H9 (cell line): ENCODE measurements at regions not wholly inside any gene's neighbourhood (a gene's known extent, or its start where the extent isn't known, plus 50 kb on each side); places are given as distances from the start of the nearest gene placed in this dataset.

Experiments
- DNase-seq: peaks from one replicate; pipeline ENCODE4 v3.0.0-alpha.2; 2017
- H2AFZ ChIP-seq: one replicate; pipeline ENCODE4 v1.6.1; 2013; ENCODE audit warnings: mild to moderate bottlenecking, low read length, control low read depth, moderate library complexity
- H2AK5ac ChIP-seq: 2 replicates; pipeline ENCODE4 v1.6.1; 2013; ENCODE audit warnings: low read length, control low read depth, mixed read lengths; ENCODE audit not compliant: insufficient read length
- H2BK120ac ChIP-seq: one replicate; pipeline ENCODE4 v1.6.1; 2013; ENCODE audit warnings: low read depth, mild to moderate bottlenecking, low read length, control low read depth, inconsistent platforms; ENCODE audit not compliant: poor library complexity, severe bottlenecking
- H2BK12ac ChIP-seq: 2 replicates; pipeline ENCODE4 v1.6.1; 2013; ENCODE audit warnings: low read length, control low read depth, mixed read lengths, low read depth; ENCODE audit not compliant: insufficient read length
- H2BK15ac ChIP-seq: 2 replicates; pipeline ENCODE4 v1.6.1; 2013; ENCODE audit warnings: low read depth, low read length, control low read depth
- H2BK20ac ChIP-seq: one replicate; pipeline ENCODE4 v1.6.1; 2013; ENCODE audit warnings: low read depth, mild to moderate bottlenecking, low read length, control low read depth, inconsistent platforms; ENCODE audit not compliant: poor library complexity, severe bottlenecking
- H2BK5ac ChIP-seq: 2 replicates; pipeline ENCODE4 v1.6.1; 2013; ENCODE audit warnings: low read length, control low read depth, mixed read lengths; ENCODE audit not compliant: insufficient read length
- H3K14ac ChIP-seq: 2 replicates; pipeline ENCODE4 v1.6.1; 2013; ENCODE audit warnings: low read length, control low read depth; ENCODE audit not compliant: insufficient read depth
- H3K18ac ChIP-seq: 2 replicates; pipeline ENCODE4 v1.6.1; 2013; ENCODE audit warnings: low read depth, mild to moderate bottlenecking, mixed read lengths, low read length, control low read depth; ENCODE audit not compliant: insufficient read length
- H3K23ac ChIP-seq: 2 replicates; pipeline ENCODE4 v1.6.1; 2013; ENCODE audit warnings: low read length, control low read depth, mixed read lengths, low read depth; ENCODE audit not compliant: insufficient read length
- H3K23me2 ChIP-seq: 2 replicates; pipeline ENCODE4 v1.6.1; 2013; ENCODE audit warnings: low read depth, mild to moderate bottlenecking, mixed read lengths, low read length, control low read depth; ENCODE audit not compliant: insufficient read length, poor library complexity, severe bottlenecking
- H3K27ac ChIP-seq: 2 replicates; pipeline ENCODE4 v1.5.1; 2013; ENCODE audit warnings: low read length, control low read depth, mixed read lengths, low read depth; ENCODE audit not compliant: insufficient read length
- H3K27me3 ChIP-seq: 2 replicates; pipeline ENCODE4 v1.6.1; 2013; ENCODE audit warnings: low read length, control low read depth, inconsistent platforms; ENCODE audit not compliant: insufficient read depth
- H3K4ac ChIP-seq: 2 replicates; pipeline ENCODE4 v1.6.1; 2013; ENCODE audit warnings: low read depth, mild to moderate bottlenecking, control low read depth, inconsistent platforms, low read length, moderate library complexity
- H3K4me1 ChIP-seq: 2 replicates; pipeline ENCODE4 v1.6.1; 2013; ENCODE audit warnings: low read length, control low read depth, inconsistent platforms; ENCODE audit not compliant: insufficient read depth
- H3K4me2 ChIP-seq: 2 replicates; pipeline ENCODE4 v1.6.1; 2013; ENCODE audit warnings: low read length, control low read depth, mixed read lengths; ENCODE audit not compliant: insufficient read length, insufficient read depth
- H3K56ac ChIP-seq: 2 replicates; pipeline ENCODE4 v1.6.1; 2013; ENCODE audit warnings: low read depth, mild to moderate bottlenecking, mixed read lengths, low read length, control low read depth; ENCODE audit not compliant: insufficient read length
- H3K79me1 ChIP-seq: 2 replicates; pipeline ENCODE4 v1.6.1; 2013; ENCODE audit warnings: low read depth, mild to moderate bottlenecking, moderate library complexity, low read length, control low read depth, inconsistent platforms; ENCODE audit not compliant: insufficient read depth, poor library complexity, severe bottlenecking
- H3K79me2 ChIP-seq: 2 replicates; pipeline ENCODE4 v1.6.1; 2013; ENCODE audit warnings: low read length, control low read depth, inconsistent platforms; ENCODE audit not compliant: insufficient read depth
- H3K9ac ChIP-seq: 2 replicates; pipeline ENCODE4 v1.6.1; 2013; ENCODE audit warnings: low read length, control low read depth, mixed read lengths; ENCODE audit not compliant: insufficient read length; ENCODE audit errors: extremely low read depth
- H3K9me3 ChIP-seq: one replicate; pipeline ENCODE4 v1.6.1; 2013; ENCODE audit warnings: low read depth, low read length, inconsistent platforms; ENCODE audit not compliant: control insufficient read depth
- H3T11ph ChIP-seq: one replicate; pipeline ENCODE4 v1.6.1; 2013; ENCODE audit warnings: mild to moderate bottlenecking, low read length, control low read depth, inconsistent platforms
- H4K20me1 ChIP-seq: one replicate; pipeline ENCODE4 v1.6.1; 2013; ENCODE audit not compliant: control insufficient read depth, insufficient read length, insufficient read depth
- H4K5ac ChIP-seq: 2 replicates; pipeline ENCODE4 v1.6.1; 2013; ENCODE audit warnings: low read depth, mild to moderate bottlenecking, mixed read lengths, low read length, control low read depth; ENCODE audit not compliant: insufficient read length
- H4K8ac ChIP-seq: replicated peaks from 2 replicates; pipeline ENCODE4 v1.6.1; 2013; ENCODE audit warnings: low read length, control low read depth, mixed read lengths, low read depth; ENCODE audit not compliant: insufficient read length
- H4K91ac ChIP-seq: 2 replicates; pipeline ENCODE4 v1.6.1; 2013; ENCODE audit warnings: low read depth, mild to moderate bottlenecking, moderate library complexity, mixed read lengths, low read length, control low read depth; ENCODE audit not compliant: insufficient read length
- H3K27ac Mint-ChIP-seq, 3 experiments: 2 replicates in 2 of 3; 3 replicates in 1 of 3; pipeline ENCODE4 v1.8.0; 2020 to 2021; ENCODE audit warnings: mixed read lengths in 3 of 3, mild to moderate bottlenecking in 1 of 3, moderate library complexity in 1 of 3
- H3K27me3 Mint-ChIP-seq: 2 replicates; pipeline ENCODE4 v1.8.0; 2021; ENCODE audit warnings: low read depth, mild to moderate bottlenecking, moderate library complexity, mixed read lengths
- H3K36me3 Mint-ChIP-seq, 3 experiments: 2 replicates in 2 of 3; 3 replicates in 1 of 3; pipeline ENCODE4 v1.8.0; 2020 to 2021; ENCODE audit warnings: low read depth in 3 of 3, mixed read lengths in 3 of 3; ENCODE audit not compliant: insufficient read depth in 1 of 3
- H3K4me1 Mint-ChIP-seq, 2 experiments: 2 replicates each; pipeline ENCODE4 v1.8.0; 2020; ENCODE audit warnings: mixed read lengths in 2 of 2
- H3K4me3 Mint-ChIP-seq, 2 experiments: 2 replicates in 1 of 2; 3 replicates in 1 of 2; pipeline ENCODE4 v1.8.0; 2020 to 2021; ENCODE audit warnings: mild to moderate bottlenecking in 2 of 2, mixed read lengths in 2 of 2, moderate library complexity in 1 of 2
- H3K9me3 Mint-ChIP-seq, 2 experiments: 2 replicates in 1 of 2; 3 replicates in 1 of 2; pipeline ENCODE4 v1.8.0; 2020; ENCODE audit warnings: mild to moderate bottlenecking in 2 of 2, mixed read lengths in 2 of 2, moderate library complexity in 1 of 2
- CTCF ChIP-seq: fragments of 200-600 bp; sonication (generic); conservative IDR thresholded peaks from 3 replicates; pipeline ENCODE4 v1.8.0; 2021; ENCODE audit warnings: antibody characterized with exemption, mild to moderate bottlenecking

- H3K23ac ChIP-seq, result no peak overlapping the region
- H3K4me1 Mint-ChIP-seq, result peaks cover 51 to 54% of the 10 kb centered on the region in 2 experiments
- no peak overlapping the region for H3K18ac ChIP-seq
- no peak overlapping the region for H4K8ac ChIP-seq
- H3T11ph ChIP-seq, result no peak overlapping the region
- no peak overlapping the region for H4K91ac ChIP-seq
- H2BK12ac ChIP-seq, result no peak overlapping the region
- H3K79me1 ChIP-seq, result no peaks in the 10 kb centered on the region
- no peak overlapping the region for H2BK120ac ChIP-seq
- no peak for TF ChIP-seq CTCF
- no peak overlapping the region for H2BK20ac ChIP-seq
- no peaks in the 10 kb centered on the region for H3K23me2 ChIP-seq
- no peak overlapping the region for H3K56ac ChIP-seq
- H3K9me3 Mint-ChIP-seq, result peaks cover 17 to 27% of the 10 kb centered on the region in 2 experiments
- H3K4me3 Mint-ChIP-seq, result no peak overlapping the region
- no peak overlapping the region for H3K14ac ChIP-seq
- no peak overlapping the region for H2AK5ac ChIP-seq
- no peak for DNase-seq
- H4K20me1 ChIP-seq, result no peaks in the 10 kb centered on the region
- H3K4me1 ChIP-seq, result no peaks in the 10 kb centered on the region; the same call in 1 of the 2 replicates
- H4K5ac ChIP-seq, result no peak overlapping the region
- no peak overlapping the region for H3K4ac ChIP-seq
- H2BK15ac ChIP-seq, result no peak overlapping the region
- H3K4me2 ChIP-seq, result no peak overlapping the region
- H2BK5ac ChIP-seq, result no peak overlapping the region
- no peak overlapping the region for H3K9ac ChIP-seq
- no peaks in the 10 kb centered on the region for H3K27me3 Mint-ChIP-seq
- peak overlapping the region; percentile 80 to 99 (median 96); a peak in 5 of 7 replicates for H3K27ac Mint-ChIP-seq
- peaks cover 22 to 42% (median 31%) of the 10 kb centered on the region in 3 experiments for H3K36me3 Mint-ChIP-seq
- peak overlapping the region; percentile 72 for H3K27ac ChIP-seq
- no peak overlapping the region for H2AFZ ChIP-seq
- H3K79me2 ChIP-seq, result no peaks in the 10 kb centered on the region
- H3K27me3 ChIP-seq, result no peaks in the 10 kb centered on the region
- no peaks in the 10 kb centered on the region for H3K9me3 ChIP-seq
Measured at GRCh38 chrX:4380710-4381109, 667.3 kb upstream of the PRKX start.
